NCI-H2081 treated with DMSO at 0.1 percent for 48 hours (cell line): ENCODE measurements at regions not wholly inside any gene's neighbourhood (a gene's known extent, or its start where the extent isn't known, plus 50 kb on each side); places are given as distances from the start of the nearest gene placed in this dataset.

Experiments
- DNase-seq: peaks from one replicate; lab custom pipeline; 2025; lab: John Stamatoyannopoulos, UW

- no peak for DNase-seq
Measured at GRCh38 chr21:31566064-31566463, 93.4 kb upstream of the SOD1 start.

- no peak for DNase-seq
Measured at GRCh38 chr21:31564439-31564838, 95.1 kb upstream of the SOD1 start.

- DNase-seq: no peak
Measured at GRCh38 chr21:31560479-31560878, 99.0 kb upstream of the SOD1 start.

GRCh38 chr21:31559368-31560119, 99.9 kb upstream of the SOD1 start:
- peak; percentile 88 for DNase-seq

- peak; percentile 74 for DNase-seq
Measured at GRCh38 chr21:31558962-31559367, 100.5 kb upstream of the SOD1 start.

GRCh38 chr21:31558189-31558961, 101.1 kb upstream of the SOD1 start:
- DNase-seq: no peak

GRCh38 chr21:31557421-31558188, 101.9 kb upstream of the SOD1 start:
- no peak for DNase-seq

GRCh38 chr21:31556662-31557061, 102.8 kb upstream of the SOD1 start:
- DNase-seq: no peak

- no peak for DNase-seq
Measured at GRCh38 chr21:31555741-31556191, 103.7 kb upstream of the SOD1 start.

GRCh38 chr21:31554511-31555022, 104.9 kb upstream of the SOD1 start:
- DNase-seq: no peak

GRCh38 chr21:31553926-31554325, 105.6 kb upstream of the SOD1 start:
- DNase-seq: no peak

- no peak for DNase-seq
Measured at GRCh38 chr21:31553461-31553860, 106.0 kb upstream of the SOD1 start.

- no peak for DNase-seq
Measured at GRCh38 chr21:31552826-31553225, 106.7 kb upstream of the SOD1 start.

- no peak for DNase-seq
Measured at GRCh38 chr21:31550070-31550469, 109.4 kb upstream of the SOD1 start.

- DNase-seq: no peak
Measured at GRCh38 chr21:31548688-31549087, 110.8 kb upstream of the SOD1 start.

- no peak for DNase-seq
Measured at GRCh38 chr21:31546443-31547170, 112.9 kb upstream of the SOD1 start.

- DNase-seq: no peak
Measured at GRCh38 chr21:31545036-31545435, 114.5 kb upstream of the SOD1 start.

GRCh38 chr21:31543191-31543590, 116.3 kb upstream of the SOD1 start:
- no peak for DNase-seq

GRCh38 chr21:31538816-31539215, 120.7 kb upstream of the SOD1 start:
- no peak for DNase-seq

- DNase-seq: no peak
Measured at GRCh38 chr21:31537872-31538576, 121.5 kb upstream of the SOD1 start.

- no peak for DNase-seq
Measured at GRCh38 chr21:31536138-31536537, 123.4 kb upstream of the SOD1 start.
